NB4 (cell line): ENCODE measurements at regions not wholly inside any gene's neighbourhood (a gene's known extent, or its start where the extent isn't known, plus 50 kb on each side); places are given as distances from the start of the nearest gene placed in this dataset.

ENCODE experiments used
- DNase-seq: peaks from one replicate; pipeline ENCODE4 v3.0.0; 2010; ENCODE audit warnings: low read depth
- H3K4me3 ChIP-seq: one replicate; pipeline ENCODE4 v1.5.1; 2011; ENCODE audit warnings: mild to moderate bottlenecking, low read depth, low read length, moderate library complexity
- MAX ChIP-seq: IDR thresholded peaks from 2 replicates; pipeline ENCODE4 v1.6.1; 2011; ENCODE audit warnings: low read depth, low read length
- MYC ChIP-seq: IDR thresholded peaks from 2 replicates; pipeline ENCODE4 v1.6.1; 2011; ENCODE audit warnings: low read depth, low read length
- POLR2A ChIP-seq: IDR thresholded peaks from 2 replicates; pipeline ENCODE4 v1.6.1; 2011; ENCODE audit warnings: mild to moderate bottlenecking; ENCODE audit not compliant: insufficient read length; ENCODE audit errors: extremely low read depth
- TF ChIP-seq, protein P1 (sequence below): IDR thresholded peaks from one replicate; pipeline ENCODE4 v1.5.1; 2012; ENCODE audit warnings: low read depth, low read length

GRCh38 chr2:146579147-146579930, 1265.5 kb upstream of the ACVR2A start:
- TF ChIP-seq, protein P1, sequence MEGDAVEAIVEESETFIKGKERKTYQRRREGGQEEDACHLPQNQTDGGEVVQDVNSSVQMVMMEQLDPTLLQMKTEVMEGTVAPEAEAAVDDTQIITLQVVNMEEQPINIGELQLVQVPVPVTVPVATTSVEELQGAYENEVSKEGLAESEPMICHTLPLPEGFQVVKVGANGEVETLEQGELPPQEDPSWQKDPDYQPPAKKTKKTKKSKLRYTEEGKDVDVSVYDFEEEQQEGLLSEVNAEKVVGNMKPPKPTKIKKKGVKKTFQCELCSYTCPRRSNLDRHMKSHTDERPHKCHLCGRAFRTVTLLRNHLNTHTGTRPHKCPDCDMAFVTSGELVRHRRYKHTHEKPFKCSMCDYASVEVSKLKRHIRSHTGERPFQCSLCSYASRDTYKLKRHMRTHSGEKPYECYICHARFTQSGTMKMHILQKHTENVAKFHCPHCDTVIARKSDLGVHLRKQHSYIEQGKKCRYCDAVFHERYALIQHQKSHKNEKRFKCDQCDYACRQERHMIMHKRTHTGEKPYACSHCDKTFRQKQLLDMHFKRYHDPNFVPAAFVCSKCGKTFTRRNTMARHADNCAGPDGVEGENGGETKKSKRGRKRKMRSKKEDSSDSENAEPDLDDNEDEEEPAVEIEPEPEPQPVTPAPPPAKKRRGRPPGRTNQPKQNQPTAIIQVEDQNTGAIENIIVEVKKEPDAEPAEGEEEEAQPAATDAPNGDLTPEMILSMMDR: no peak
- TF ChIP-seq POLR2A (no peak), MYC (no peak)
- DNase-seq: no peak
- no peak overlapping the region for H3K4me3 ChIP-seq

DNA sequence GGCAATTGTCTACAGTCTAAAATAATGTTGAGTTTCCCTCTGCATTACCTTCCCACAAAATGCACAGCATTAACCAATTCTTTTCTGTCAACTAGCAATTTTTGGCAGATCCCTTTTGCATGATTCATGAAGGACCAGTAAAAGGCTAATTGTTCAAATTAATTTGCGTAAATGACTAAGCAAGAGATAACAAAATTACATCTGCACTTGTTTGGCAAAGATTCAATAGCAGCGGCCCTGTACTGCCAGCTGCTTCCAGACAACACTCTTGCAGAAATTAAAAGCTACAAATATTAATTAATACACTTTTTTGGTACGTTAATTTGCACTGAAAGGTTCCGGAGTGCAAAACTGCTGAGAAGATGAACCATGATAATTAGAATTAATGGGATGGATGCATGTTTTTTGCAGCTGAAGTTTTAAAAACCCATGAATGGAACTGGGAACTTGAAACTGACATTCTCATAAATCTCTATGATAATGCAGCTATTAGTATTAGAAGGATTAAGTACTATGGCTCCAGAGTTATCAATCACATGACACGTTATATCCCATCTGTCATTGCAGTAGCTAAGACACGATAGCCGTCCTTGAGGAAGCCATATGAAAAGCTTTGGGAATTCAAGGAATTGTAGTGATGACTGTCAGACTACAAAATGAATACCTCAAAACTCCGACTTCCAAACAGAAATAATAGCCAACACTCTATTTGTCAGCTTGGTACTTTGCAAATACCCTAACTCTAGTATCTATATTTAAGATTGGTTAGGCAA, 1268.3 kb upstream of the ACVR2A start:
- no peak for DNase-seq
- no peak overlapping the region for H3K4me3 ChIP-seq
- no peak for TF ChIP-seq MYC
- no peak for TF ChIP-seq POLR2A
- TF ChIP-seq MAX: no peak
- TF ChIP-seq, protein P1: no peak

DNA sequence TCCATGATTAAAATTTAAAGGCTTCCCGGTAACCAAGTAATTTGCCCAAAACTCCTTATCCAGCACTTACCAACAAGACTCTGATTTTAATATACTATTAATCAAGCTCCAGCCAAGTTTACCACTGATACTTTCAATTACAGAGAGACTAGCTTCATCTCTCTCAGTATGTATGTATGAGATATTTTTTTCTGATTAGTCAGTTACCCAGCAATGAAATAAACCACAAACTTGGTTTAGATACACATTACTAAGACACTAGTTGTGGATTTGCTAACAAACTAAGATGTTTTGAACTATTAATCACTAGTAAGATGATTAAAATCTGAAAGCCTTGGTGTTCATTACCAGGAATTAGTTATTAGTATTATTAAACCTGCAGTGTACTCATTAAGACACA, 1272.2 kb upstream of the ACVR2A start:
- DNase-seq: no peak
- no peak overlapping the region for H3K4me3 ChIP-seq
- TF ChIP-seq, protein P1: no peak

DNA sequence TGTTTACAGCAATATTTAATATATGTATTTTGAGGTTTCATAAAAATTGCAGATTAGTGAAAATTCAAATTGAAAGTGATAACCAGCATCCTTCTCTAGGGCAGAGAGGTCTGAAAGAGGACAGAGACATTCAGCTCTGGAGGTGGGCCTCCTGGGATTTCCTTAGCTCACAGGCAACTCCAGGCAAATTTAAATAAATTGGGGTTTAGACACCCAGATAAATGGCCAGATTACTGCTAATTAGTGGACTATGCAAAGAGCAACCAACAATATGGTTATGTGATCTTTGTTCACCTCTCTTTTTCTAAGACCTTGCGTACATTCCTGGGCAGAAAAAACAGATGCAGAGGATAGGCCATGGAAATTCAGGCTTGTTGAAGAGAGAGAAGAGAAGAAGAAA, 1282.8 kb upstream of the ACVR2A start:
- H3K4me3 ChIP-seq: no peak overlapping the region
- TF ChIP-seq MAX (no peak), POLR2A (no peak), MYC (no peak)
- TF ChIP-seq, protein P1: no peak
- DNase-seq: no peak

DNA sequence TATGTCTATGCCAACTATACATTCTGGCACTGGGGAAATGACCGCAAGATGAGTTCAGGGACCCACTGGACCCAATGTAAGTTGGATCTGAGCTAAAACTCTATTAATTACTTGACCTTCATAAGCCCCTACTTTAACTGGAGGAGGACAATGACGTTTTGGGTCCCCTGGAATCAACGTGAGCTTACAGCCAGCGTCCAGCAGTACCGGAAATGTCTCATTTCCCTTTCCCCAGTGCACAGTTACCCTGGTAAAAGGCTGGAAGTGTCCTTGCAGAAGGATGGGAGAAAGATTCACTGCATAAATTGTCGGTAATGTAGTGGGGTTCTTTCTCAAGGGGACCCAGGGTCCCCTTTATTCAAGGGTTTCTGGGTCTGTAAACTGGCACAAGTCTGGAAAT, 1297.6 kb upstream of the ACVR2A start:
- H3K4me3 ChIP-seq: no peak overlapping the region
- DNase-seq: no peak
- no peak for TF ChIP-seq MYC
- TF ChIP-seq, protein P1: no peak
- TF ChIP-seq POLR2A: no peak
- TF ChIP-seq MAX: no peak

- no peak overlapping the region for H3K4me3 ChIP-seq
- no peak for TF ChIP-seq POLR2A
- TF ChIP-seq, protein P1: no peak
- no peak for DNase-seq
These were observed 1300.1 kb upstream of the ACVR2A start for GRCh38 chr2:146544701-146545100.
